Suprapubic skin (tissue), 3 donors: ENCODE measurements at regions not wholly inside any gene's neighbourhood (a gene's known extent, or its start where the extent isn't known, plus 50 kb on each side); places are given as distances from the start of the nearest gene placed in this dataset.

Source experiments
- POLR2AphosphoS5 ChIP-seq, 3 donors: sonication (generic); formaldehyde crosslinking; IDR thresholded peaks; one replicate each; pipeline ENCODE4 v1.6.1; 2017; ENCODE audit warnings: antibody characterized with exemption in 3 of 3
- TF ChIP-seq, protein P1 (sequence below), 2 donors: fragments of 200-600 bp in 1 of 2; fragments of 450-650 bp in 1 of 2; sonication (generic) in 1 of 2; IDR thresholded peaks; one replicate each; pipeline ENCODE4 v1.5.1; 2016 to 2019; ENCODE audit warnings: antibody characterized with exemption in 2 of 2, mild to moderate bottlenecking in 1 of 2, moderate library complexity in 1 of 2

DNA sequence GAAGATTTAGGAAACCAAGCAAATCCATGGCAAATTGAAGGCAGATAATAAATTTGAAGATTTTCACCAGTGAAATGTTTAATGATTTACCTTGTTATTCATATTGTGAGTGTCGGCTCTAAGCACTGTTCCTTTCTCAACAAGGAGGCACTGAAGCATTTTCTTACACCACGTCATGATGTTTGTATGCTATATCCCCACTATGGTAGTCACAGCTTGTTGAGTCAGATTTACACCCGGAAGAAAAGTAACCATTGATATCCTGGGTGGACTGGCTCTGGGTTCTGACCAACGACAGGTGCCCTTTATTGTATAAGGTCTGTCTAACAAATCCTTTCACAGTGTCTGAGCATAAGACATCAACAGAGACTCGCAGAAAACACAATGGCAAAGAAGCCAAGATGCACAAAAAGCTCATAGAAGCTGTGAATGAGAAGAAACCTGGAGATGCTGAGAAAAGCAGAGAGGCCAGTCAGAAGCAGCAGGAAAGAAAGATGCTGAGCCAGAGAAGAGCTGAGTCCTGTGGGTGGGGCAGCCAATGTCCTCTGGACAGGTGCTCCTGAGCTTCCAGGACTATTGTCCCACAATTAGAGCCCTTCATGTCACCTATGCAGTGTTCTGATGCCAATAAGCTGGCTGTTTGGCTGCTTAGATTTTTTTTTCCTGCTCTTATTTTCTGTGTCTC lies 49.7 kb upstream of the ARHGAP5 start:
- TF ChIP-seq POLR2AphosphoS5 (IDR thresholded peaks at IDR 0.05), result no peak
- TF ChIP-seq, protein P1, sequence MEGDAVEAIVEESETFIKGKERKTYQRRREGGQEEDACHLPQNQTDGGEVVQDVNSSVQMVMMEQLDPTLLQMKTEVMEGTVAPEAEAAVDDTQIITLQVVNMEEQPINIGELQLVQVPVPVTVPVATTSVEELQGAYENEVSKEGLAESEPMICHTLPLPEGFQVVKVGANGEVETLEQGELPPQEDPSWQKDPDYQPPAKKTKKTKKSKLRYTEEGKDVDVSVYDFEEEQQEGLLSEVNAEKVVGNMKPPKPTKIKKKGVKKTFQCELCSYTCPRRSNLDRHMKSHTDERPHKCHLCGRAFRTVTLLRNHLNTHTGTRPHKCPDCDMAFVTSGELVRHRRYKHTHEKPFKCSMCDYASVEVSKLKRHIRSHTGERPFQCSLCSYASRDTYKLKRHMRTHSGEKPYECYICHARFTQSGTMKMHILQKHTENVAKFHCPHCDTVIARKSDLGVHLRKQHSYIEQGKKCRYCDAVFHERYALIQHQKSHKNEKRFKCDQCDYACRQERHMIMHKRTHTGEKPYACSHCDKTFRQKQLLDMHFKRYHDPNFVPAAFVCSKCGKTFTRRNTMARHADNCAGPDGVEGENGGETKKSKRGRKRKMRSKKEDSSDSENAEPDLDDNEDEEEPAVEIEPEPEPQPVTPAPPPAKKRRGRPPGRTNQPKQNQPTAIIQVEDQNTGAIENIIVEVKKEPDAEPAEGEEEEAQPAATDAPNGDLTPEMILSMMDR (IDR thresholded peaks at IDR 0.05), result no peak
